GM18858 (cell line): ENCODE measurements at regions not wholly inside any gene's neighbourhood (a gene's known extent, or its start where the extent isn't known, plus 50 kb on each side); places are given as distances from the start of the nearest gene placed in this dataset.
A peak's percentile ranks its signal among the peaks of the same experiment; 100 is the strongest.
"Not testable (repeated sequence)": the region's sequence is repeated elsewhere in the genome, so short reads cannot be mapped to it uniquely, and the experiment has no call there.

Experiments used
- ATAC-seq: cut with Tn5 transposase; IDR thresholded peaks from one replicate; pipeline ENCODE4 v1.9.1; 2021; ENCODE audit not compliant: unreplicated experiment

DNA sequence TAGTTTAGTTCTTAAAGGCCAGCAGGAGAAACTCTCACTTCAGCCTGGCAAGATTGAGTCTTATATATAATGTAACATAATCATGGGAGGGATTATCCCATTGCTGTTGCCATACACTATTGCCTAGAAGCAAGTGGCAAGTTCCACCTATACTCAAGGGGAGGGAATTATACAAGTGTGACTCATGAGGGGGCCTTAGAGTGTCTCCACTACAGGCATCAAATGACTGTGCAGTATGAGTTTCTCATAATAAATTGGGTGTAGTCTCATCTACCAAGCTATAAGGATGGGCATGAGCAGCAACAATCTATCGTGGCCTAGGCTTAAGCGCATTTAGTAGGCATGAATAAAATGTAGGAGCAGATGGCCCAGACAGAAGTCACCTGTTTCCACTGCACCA is 89.1 kb upstream of the C1GALT1C1 start:
- ATAC-seq = no peak

GRCh38 chrX:120702337-120702736 is 72.5 kb upstream of the C1GALT1C1 start:
- not testable (repeated sequence) for ATAC-seq

DNA sequence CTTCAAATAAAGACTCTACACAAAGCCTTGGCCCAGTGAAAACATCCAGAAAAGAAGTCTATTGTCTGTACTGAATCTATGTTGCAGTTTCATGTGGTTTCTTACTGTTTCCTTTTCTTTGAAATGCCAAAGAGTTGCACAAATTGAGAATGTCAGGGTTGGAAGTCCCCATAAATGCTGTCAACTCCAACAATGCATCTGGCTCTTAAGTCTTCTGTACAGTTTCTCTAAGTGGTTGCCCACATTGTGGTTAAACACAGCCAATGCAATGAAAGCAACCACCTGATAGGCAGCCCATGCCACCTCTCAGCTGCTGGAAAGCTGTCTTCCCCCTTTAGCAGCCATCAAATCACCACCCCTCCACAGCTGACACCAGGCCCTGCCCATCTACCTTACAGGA is 67.2 kb upstream of the C1GALT1C1 start:
- peak; percentile 95 for ATAC-seq

DNA sequence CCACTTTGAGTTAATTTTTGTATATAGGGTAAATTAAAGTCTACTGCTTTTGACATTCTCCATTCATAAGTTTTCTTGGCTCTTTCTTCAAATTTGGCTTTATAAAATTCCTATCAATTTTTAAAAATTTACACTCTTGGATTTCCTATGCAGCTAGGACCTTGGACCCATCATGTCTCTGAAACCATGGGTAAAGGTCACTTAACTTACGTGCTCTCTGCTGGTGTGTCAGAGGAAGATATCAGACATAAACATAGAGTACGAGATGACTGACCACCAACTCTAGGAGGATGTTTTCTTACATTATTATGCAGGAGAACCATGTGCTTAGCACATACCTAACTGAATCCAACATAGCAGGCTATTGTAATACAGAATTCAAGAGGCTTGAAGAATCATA is 62.5 kb upstream of the C1GALT1C1 start:
- ATAC-seq = no peak

DNA sequence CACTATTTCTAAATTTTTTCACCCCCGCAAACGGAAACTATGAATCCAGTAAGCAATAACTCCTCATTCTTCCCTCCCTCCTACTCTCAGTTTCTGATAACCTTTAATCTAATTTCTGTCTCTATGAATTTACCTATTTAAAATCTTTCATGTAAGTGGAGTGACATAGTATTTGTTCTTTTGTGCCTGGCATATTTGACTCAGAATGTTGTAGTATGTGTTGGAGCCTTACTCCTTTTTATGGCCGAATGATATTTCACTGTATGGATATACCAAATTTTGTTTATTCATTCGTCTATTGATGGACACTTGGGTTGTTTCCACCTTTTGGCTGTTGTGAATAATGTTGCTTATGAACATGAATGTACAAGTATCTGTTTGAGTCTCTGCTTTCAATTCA is 61.1 kb upstream of the C1GALT1C1 start:
- ATAC-seq = no peak

GRCh38 chrX:120690344-120690743 is 60.5 kb upstream of the C1GALT1C1 start:
- ATAC-seq = no peak

DNA sequence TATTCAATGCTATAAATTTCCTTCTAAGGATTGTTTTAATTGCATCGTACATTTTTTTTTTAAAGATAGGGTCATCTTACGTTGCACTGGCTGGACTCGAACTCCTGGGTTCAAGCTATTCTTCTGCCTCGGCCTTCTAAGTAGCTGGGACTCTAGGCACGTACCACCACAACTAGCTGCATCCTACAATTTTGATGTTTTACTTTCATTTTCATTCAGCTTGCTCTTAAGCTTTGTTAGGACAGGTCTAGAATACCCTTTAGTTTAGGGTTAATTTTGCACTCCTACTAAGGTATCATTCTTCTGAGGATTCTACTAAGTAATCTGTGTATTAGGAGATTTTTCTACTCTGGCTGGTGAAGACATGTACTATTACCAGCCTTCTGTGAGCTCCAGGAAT is 50.2 kb upstream of the C1GALT1C1 start:
- ATAC-seq = no peak
